ENCODE measurements at regions not wholly inside any gene's neighbourhood (a gene's known extent, or its start where the extent isn't known, plus 50 kb on each side); places are given as distances from the start of the nearest gene placed in this dataset.

GRCh38 chr12:46523446-46523845, 150.9 kb upstream of the SLC38A2 start:
- TF ChIP-seq CTCF (IDR thresholded peaks at IDR 0.05) (no peak), POLR2A (IDR thresholded peaks at IDR 0.05) (no peak)

Data from right lobe of liver (tissue), 4 donors.